HG02852 (cell line): ENCODE measurements at regions not wholly inside any gene's neighbourhood (a gene's known extent, or its start where the extent isn't known, plus 50 kb on each side); places are given as distances from the start of the nearest gene placed in this dataset.
"Not testable (repeated sequence)": the region's sequence is repeated elsewhere in the genome, so short reads cannot be mapped to it uniquely, and the experiment has no call there.

ENCODE experiments used
- ATAC-seq: cut with Tn5 transposase; IDR thresholded peaks from one replicate; pipeline ENCODE4 v1.9.1; 2021; ENCODE audit warnings: mild to moderate bottlenecking, moderate library complexity; ENCODE audit not compliant: unreplicated experiment

DNA sequence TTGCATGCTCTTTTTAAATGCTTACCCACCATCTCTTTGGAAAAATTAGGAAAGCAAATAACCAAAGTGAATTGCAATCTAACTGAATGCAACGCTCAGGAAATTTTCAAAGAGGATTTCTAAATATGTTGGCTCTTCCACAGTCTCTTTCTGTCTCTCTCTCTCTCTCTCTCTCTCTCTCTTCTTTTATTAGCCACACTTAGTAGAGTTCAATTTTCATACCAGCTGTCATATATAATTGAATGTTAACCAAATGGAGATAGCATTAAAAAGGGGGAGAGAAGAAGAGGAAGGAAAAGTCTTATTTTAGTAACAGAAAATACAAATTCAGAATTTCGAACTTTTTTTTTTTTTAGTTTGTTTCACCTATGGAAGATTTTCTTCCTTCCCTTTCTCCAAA, 235.9 kb upstream of the GBE1 start:
- ATAC-seq, result no peak

DNA sequence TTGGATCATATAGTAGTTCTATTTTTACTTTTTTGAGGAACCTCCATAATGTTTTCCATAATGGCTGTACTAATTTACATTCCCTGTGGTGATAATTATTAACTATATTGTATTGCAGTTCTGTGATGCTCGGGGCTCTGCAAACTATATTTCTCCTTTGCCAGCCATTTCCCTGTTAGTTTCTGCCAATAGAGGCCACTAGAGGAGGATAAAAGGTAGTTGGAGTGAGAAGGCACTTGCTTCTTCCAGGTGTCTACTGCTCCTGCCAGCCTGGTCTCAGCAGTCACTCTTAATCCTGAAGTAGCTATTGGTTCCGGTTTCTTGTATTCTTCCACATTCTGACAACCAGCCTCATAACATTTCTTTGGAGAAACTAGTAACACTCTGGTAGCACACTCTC, 233.9 kb upstream of the GBE1 start:
- no peak for ATAC-seq

DNA sequence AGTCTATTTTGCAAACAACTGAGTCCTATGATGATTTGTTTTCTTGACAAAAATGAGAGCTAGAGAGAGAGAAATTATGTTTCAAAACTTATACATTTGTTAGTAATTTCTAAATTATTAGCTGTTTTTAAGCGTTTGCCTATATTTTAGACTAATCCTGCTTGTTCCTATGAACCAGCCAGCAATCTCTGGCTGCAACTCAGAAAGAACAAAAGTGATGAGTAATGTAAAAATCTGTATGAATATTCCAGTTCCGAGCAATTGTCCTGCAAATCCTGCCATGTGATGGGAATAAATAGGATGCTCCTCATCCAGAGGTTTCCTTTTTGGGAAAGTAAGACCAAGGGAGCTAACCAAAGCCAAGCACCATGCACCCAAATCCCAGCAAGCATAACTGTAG, 228.3 kb upstream of the GBE1 start:
- ATAC-seq, result no peak

DNA sequence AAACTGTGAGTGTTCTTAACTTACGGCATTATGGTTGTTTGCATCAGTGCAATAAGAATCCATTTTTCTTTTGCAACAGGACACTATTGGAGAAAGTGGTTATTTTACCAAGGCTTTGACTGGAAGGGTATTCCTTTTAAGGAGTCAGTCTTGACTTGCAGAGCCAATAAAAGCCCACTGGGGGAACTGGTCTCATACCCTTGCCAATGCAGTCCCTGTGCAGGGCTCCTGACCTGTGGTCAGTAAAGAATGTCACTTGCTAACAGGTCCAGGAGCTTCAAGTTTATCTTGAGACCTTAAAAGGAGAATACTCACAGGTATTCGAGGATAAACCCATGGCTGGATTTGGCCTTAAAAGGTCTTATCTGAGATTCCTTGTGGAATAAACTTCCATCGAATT, 227.8 kb upstream of the GBE1 start:
- ATAC-seq, result no peak

DNA sequence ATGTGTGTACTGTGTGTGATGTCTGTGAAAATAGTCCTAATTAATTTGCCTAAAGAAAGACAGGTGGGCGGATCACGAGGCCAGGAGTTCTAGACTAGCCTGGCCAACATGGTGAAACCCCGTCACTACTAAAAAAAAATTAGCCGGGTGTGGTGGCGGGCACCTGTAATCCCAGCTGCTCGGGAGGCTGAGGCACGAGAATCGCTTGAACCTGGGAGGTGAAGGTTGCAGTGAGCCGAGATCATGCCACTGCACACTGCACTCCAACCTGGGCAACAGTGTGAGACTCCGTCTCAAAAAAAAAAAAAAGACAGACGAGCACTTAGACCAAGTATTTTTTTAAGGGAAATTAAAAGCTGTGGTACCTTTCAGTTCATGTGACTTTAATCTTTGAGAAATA, 226.0 kb upstream of the GBE1 start:
- ATAC-seq, result not testable (repeated sequence)

DNA sequence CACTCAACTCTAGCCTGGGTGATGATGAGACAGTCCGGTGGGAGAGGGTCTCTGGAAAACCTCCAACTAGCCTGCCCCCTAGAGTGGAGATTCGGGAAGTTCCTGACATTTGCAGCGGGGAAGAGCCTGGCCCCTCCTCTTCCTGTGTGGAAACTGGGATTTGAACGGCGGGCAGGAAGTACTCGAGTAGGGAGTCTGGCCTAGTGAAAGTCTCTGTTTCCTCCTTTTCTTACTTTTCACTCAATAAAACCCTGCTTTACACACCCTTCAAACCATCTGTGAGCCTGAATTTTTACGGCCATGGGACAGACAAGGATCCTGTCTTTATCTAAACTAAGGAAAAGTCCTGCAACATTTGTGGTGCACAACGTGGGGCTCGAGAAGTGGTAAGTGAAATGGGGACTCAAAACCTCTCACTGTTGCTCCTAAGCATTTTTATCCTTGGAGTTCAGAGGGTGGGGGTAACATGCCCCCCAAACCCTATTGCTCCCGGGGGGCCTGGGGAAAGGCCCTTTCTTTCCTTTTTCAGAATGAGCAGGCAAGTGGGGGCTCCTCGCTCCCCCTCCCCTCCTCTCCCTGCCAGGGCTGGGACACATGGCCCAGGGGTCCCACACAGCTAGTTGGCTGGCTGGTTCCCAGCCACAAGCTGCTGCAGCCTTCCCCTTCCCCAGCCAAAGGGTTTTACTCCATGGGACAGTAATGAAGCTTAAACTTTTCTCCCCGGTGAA, 224.7 kb upstream of the GBE1 start:
- no peak for ATAC-seq

DNA sequence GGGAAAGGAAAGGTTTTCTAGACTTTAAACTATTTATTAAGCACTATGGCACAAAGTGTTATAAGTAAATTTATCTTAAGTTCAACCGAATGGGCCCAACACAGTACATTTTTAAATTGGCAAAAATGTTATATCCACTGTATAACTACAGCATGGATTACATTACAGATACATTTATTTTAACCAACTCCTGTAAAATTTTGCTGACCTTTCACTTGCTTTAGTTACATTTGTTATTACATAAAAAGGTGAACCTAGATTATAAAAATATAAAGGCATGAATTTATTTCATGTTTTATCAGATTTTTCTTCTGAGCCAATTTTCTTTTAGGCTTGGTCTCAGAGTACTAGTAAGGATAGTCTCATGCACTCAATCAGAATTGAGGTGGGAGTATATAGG, 221.9 kb upstream of the GBE1 start:
- no peak for ATAC-seq

DNA sequence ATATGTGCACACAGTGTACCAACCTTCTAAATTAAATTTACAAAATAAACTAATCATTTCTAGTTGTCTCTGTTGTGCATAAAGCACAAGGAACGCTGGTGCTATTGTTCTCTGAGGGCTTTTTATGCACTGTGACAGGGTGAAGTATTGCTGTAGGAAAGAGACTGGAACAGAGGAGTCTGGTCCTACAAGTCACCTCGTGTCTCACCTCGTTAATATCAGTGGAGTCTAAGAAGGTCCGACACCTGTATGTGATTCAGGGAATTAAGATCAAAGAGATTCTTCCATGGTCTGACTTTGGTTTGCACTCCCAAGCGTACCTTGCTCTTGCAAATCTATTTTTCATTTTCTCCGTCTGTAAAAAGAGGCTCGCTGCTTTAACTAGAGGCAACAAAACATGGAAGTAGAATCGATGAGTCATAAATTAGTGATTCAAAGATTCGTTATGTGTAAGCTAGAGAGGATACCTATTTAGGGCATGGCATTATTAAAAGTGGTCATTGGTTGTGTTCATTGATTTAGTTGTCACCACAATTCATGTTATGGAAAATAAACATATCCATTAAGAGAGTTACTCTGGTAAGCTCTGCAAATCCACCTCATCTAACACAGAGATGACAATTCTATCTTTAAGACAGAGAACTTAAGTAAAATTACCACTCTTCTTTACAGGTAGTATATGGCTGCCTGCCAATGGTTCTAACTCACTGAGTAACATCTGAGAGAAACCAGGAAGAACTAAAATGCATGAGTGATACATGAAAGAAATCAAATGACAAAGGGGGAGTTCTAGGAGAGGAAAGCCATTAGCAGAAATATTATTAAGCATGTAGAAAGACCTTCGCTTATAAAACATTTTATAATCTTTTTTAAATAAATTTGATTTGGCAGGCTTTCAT, 219.4 kb upstream of the GBE1 start:
- no peak for ATAC-seq

DNA sequence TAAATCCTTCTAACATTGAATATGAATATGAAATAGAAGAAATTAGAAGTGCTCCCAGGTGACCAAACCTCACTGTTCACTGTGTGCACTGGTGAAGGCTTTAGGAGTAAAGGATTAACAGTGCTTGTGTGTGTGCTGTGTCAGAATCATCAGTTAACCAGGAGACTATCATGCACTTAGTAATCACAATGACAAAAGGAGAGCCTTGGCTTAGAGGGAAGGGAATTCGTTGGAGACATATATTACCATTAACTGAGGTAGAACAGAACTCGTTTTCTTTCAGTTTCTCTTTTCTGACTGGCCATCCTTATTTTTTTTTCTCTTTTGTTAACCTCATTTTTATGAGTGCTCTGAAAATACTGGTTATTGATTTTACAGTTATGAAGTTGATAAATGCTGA, 213.3 kb upstream of the GBE1 start:
- no peak for ATAC-seq

DNA sequence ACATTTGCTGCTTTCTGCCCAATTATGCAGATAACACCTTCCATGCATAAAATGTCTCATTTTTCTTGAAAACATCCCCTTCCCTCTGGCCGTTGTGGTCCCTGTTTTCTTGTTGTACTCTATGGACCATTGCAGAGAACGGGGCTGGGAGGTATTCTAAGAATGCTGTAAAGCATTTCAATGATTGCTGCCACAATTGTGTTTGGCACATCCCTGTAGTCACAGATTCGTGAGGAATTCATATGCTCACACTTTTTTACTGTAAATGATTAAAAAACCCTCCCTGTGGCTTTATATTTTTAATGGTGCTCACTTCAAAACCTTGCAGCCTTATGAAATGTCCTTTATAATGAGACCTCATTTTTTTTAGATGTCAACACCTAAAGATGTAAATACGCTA, 207.2 kb upstream of the GBE1 start:
- no peak for ATAC-seq

DNA sequence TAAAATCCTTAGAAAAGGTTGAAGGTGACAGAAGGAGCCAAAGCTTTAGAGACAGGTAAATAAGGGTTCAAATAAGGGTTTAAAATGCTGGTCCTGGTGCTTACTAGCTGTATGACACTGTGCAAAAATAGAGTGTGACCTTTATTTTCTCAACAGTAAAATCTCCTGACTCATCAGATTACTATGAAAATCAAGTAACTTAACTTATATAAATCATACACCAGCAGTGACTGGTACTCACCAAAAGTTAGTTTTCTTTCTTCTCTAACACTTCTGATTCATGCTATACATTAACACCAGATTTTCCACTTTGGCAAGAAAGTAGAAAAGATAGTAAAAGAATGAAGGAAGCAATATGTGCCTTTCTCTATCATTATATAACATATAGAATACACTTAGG, 205.9 kb upstream of the GBE1 start:
- no peak for ATAC-seq

DNA sequence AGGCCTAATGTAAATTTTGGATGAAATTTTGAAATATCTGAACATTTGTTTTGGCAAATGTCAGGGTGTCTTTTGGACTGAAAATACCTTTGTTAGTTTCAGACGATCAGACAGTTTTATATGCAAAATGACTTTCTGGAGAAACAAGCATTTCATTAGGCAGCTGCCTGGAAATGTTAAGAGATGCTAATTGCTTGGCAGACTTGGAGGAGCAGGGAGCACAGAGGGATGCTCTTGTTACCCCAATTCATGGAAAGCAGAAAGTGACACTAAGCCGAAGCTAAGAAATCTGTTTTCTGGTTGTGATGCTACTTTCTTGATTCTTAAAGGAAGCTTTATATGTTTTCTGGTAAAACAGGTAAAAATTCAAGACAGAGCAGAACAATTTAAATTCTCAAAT, 204.3 kb upstream of the GBE1 start:
- no peak for ATAC-seq

DNA sequence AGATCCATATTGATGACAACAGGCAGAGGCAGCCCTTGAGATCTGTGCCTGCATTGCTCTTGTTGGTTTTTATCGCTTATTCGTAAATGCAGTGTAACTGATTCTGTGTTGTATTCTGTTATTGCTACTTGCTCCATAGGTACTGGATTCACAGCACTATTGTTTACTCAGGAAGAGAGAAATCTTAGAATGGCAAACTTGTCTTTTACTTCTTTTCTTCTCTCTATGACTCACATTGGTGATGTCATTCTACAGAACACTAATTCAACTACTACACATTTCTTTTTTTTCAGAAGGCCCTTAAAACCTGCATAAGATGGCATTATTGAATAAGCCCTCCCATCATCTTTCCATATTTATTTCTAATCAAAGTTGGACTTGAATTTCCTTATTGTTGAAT, 201.0 kb upstream of the GBE1 start:
- no peak for ATAC-seq

DNA sequence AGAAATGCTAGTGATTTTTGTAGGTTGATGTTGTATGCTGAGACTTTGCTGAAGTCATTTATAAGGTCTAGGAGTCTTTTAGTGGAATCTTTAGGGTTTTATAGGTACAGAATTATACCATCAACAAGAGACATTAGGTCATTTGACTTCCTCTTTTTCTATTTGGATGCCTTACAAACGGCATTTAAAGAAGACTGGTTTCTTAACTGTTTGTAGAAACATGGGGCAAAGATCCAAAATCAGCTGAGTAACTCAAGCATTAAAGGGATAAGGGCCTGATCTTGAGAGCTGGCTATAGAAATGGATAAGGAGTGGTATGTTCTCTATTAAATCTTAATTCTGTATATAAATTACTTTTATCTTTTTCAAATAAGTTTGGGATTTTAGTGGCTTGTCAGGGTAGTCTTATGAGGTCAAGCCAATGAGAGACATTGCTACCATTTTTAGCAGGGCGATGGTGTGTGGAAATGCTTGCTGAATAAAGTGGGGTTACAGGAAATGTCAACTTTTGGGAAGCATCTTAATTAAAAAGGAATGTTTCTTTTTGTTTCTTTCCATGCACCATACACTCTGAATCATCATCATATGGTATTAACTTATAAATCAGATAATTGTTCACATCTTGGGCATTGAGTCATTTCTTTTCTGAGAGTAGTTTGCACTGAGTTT, 197.7 kb upstream of the GBE1 start:
- no peak for ATAC-seq

DNA sequence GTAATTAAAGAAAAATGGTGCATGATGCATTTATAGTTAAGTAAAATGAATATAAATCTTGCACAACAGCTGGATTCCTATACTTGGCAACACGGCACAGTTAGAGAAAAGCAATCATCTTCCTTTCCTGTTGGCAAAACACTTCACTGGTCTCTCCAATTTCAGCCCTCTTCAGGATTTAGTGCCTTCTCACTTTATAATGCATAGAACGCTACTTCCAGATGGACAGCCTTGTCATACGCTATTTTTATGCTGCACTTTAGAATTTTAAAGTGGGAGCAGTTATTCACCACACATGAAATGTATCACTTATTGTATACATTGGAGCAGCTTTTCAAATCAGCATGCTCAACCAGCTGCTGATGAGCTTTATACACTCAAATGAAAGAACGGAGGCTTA, 194.4 kb upstream of the GBE1 start:
- no peak for ATAC-seq

DNA sequence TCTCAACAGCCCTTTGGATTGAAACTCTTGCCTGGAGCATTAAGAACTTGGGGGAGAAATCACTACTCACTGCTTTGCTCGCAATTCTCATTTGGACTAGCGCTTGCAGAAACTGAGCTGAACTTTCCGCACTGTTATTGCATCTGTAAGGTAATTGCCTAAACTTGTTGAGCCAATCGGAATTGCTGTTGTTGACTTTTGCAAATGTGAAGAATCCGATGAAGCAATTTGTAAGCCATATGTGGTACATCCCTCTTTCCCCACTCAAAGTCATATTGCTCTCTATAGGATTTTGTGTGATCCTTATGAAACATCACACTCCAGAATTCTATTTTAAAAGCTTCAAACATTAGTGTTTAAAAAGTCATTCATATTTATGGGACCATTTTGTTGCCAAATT, 191.7 kb upstream of the GBE1 start:
- no peak for ATAC-seq

DNA sequence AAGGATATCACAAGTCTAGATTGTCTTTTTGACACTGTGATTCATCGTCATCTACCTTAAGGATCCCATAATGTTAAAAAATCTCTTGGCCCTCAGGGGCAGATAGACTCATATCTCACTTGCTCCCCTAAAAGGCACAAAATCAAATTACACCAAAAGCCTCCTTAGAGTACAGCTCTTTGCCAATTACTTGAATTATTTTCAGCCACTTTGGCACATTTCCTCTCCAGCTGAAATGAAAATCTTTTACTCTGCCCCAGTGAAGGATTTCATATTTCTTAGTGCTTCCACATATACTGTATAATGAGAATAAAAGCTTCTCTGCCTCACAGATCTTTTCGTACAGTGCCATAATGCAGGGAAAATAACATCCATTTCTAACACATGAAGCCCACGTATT, 190.7 kb upstream of the GBE1 start:
- no peak for ATAC-seq

DNA sequence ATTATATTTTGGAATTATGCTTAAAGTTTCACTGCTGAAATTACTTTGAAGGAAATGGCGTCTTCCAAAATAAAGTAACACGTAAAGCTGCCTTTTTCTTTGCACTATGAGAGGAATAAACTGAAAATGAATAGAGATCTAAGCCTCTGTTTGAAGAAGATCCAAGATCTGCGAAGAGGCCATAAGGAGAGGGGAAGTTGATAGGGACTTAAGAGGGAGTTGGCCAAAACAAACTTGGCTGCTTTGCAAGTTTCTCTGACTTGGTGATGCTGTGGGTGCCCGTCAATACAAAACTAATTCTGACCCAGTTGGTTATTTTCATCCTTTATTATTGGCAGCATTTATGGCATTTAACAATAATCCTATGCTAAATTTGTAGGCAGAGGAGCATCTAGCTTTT, 190.2 kb upstream of the GBE1 start:
- no peak for ATAC-seq

DNA sequence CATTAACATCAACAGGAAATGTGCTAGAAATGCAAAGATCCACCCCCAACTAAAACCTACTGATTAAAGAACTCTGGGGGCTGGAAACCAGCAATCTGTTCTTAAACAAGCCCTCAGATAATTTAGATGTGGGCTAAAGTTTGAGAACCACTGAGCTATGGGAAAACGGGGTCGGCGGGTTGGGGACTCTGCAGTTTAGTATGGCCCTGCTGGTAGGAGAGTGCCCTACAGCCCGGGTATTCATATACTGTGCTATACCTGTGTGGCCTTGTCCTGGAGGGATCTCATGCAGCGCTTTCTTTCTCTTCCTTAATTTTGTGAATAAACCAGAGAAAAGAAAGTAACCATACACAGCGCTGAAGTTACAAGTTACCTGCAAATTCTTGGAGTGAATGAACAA, 189.7 kb upstream of the GBE1 start:
- ATAC-seq, result no peak

DNA sequence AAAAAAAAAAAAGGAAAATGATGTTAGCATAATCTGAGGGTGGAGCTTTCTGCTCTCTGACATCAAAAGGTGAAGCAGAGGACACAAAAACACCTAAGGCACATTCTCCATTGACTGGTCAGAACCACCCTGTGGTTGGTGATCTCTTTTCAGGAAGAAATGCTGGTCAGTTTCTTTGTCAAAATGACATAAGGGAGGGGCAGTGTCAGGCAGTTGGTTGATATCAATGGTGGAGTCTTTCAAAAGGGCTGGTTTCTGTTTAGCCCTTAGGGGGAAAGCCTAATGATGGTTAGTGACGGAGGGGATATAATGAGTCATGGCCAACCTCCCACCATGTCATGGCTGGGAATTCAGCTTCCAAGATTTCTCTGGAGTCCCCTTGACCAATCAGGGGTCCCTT, 185.9 kb upstream of the GBE1 start:
- ATAC-seq, result no peak

DNA sequence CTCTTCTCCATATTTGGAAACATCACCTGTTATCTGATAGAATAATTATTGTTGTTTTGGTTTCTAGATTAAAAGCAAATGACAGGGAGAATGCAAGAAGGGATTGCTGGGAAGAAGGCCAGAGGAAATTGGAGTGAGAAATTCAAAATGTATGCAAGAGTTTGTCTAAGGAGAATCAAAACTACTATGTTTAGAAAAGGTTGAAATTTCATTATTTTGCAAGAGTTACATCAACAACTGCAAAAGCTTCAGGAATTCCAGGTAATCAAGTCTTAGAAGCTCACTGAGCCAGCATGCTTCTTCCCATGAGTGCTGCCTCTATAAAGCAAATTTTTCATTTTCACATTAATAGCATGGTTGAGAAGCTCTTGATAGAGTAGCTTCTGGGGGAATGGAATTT, 177.2 kb upstream of the GBE1 start:
- ATAC-seq, result no peak

DNA sequence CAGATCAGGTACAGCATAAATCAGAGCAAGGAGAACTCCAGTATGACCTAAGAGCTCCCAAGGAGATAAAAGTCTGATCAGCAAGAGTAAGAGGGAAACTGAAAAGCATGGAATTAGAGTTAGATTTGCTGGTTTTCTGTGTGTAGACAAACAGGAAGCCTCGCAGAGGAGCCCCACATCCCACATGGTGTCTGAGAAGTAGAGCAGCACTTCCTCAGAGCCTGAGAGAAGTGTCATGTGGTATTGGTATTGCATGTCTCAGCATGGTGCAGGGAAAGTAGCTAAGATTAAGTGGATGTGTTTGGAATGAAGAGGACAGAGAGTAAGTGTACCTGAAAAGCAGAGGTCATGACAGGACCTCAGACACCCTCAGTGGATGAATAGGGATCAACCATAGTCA, 175.4 kb upstream of the GBE1 start:
- no peak for ATAC-seq
